ENCODE measurements at regions not wholly inside any gene's neighbourhood (a gene's known extent, or its start where the extent isn't known, plus 50 kb on each side); places are given as distances from the start of the nearest gene placed in this dataset.

DNA sequence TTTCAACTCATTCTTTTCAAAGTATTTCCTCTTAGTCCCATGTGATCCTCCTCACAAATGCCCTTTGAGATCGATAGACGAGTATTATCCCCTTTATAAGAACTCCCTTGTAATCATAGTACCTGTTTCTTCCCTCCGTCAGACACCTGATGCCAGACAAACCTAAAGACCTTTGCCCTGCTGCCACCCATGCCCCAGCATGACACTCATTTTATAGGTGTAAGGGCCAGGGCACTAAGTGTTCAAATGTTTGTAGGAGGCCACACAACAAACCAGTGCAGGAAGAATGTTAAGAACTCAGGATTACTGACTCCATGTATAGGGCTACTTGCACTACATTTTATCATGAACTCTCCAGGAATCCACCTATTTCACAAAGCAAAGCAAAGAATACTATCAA, 115.6 kb upstream of the DIAPH2 start:
- TF ChIP-seq EZH2 (IDR thresholded peaks at IDR 0.05; ENCODE audit: borderline replicate concordance, low read depth, low read length, poor library complexity, severe bottlenecking), result no peak
- no peak for TF ChIP-seq CTCF (conservative IDR thresholded peaks at IDR 0.05; ENCODE audit: low read depth, low read length)

Data from A673 (cell line).